Gastrocnemius medialis (tissue), 4 donors: ENCODE measurements at regions not wholly inside any gene's neighbourhood (a gene's known extent, or its start where the extent isn't known, plus 50 kb on each side); places are given as distances from the start of the nearest gene placed in this dataset.

ENCODE experiments used
- CTCF ChIP-seq, 5 experiments: fragments of 450-650 bp in 3 of 5; fragments of 200-600 bp in 2 of 5; sonication (generic) in 2 of 5; IDR thresholded peaks in 4 of 5; conservative IDR thresholded peaks in 1 of 5; 1 replicate in 4 of 5; 2 replicates in 1 of 5; pipeline ENCODE4 v1.5.1; 2016 to 2019; ENCODE audit warnings: antibody characterized with exemption in 5 of 5, mild to moderate bottlenecking in 3 of 5, moderate library complexity in 3 of 5
- POLR2A ChIP-seq, 2 donors: fragments of 450-650 bp; IDR thresholded peaks; one replicate each; pipeline ENCODE4 v1.6.1; 2017; ENCODE audit warnings: antibody characterized with exemption in 2 of 2, mild to moderate bottlenecking in 2 of 2, moderate library complexity in 2 of 2

- TF ChIP-seq CTCF (IDR thresholded peaks at IDR 0.05 in 4 of 5, conservative IDR thresholded peaks at IDR 0.05 in 1 of 5) = no peak
- TF ChIP-seq POLR2A (IDR thresholded peaks at IDR 0.05) = no peak
Measured at GRCh38 chr6:2507016-2507415, 243.7 kb downstream of the MYLK4 start.
